OCI-LY7 (cell line): ENCODE measurements at regions not wholly inside any gene's neighbourhood (a gene's known extent, or its start where the extent isn't known, plus 50 kb on each side); places are given as distances from the start of the nearest gene placed in this dataset.

Experiments
- CTCF ChIP-seq: fragments of 200-600 bp; sonication (generic); conservative IDR thresholded peaks from 2 replicates; pipeline ENCODE4 v1.5.1; 2014; ENCODE audit warnings: mild to moderate bottlenecking, antibody characterized with exemption, low read length, moderate library complexity, mixed read lengths
- EZH2phosphoT487 ChIP-seq: fragments of 200-600 bp; sonication (generic); IDR thresholded peaks from 2 replicates; pipeline ENCODE4 v1.6.1; 2018; ENCODE audit warnings: low read depth, borderline replicate concordance, mild to moderate bottlenecking, mixed run types, antibody characterized with exemption, low read length, moderate library complexity, mixed read lengths

- TF ChIP-seq CTCF (no peak), EZH2phosphoT487 (no peak)
These were observed 61.0 kb upstream of the ZMYND8 start for GRCh38 chr20:47417245-47418068.
